GM20431 (cell line): ENCODE measurements at regions not wholly inside any gene's neighbourhood (a gene's known extent, or its start where the extent isn't known, plus 50 kb on each side); places are given as distances from the start of the nearest gene placed in this dataset.

Experiments
- in situ Hi-C: fragments of 300-500 bp; cut with MseI, MboI; formaldehyde crosslinking; loops from one replicate; pipeline ENCODE4 v1.15.0; 2020; ENCODE audit warnings: low sequenced_read_pairs; ENCODE audit not compliant: unreplicated experiment

GRCh38 chr16:11465675-11466074 lies 120.4 kb downstream of the RMI2 start:
- in situ Hi-C loops: no loop called here

GRCh38 chr16:11470676-11471415 lies 115.9 kb downstream of the LITAF start:
- in situ Hi-C loops: no loop called here

- in situ Hi-C loops: no loop called here
Measured at GRCh38 chr16:11471548-11471947, 115.2 kb downstream of the LITAF start.

- in situ Hi-C loops: no loop called here
Measured at GRCh38 chr16:11472410-11472809, 114.3 kb downstream of the LITAF start.

GRCh38 chr16:11472851-11473250 lies 113.9 kb downstream of the LITAF start:
- in situ Hi-C loops: no loop called here

- in situ Hi-C loops: no loop called here
Measured at GRCh38 chr16:11473728-11474127, 113.0 kb downstream of the LITAF start.

GRCh38 chr16:11474617-11475291 lies 112.0 kb downstream of the LITAF start:
- in situ Hi-C loops: no loop called here

GRCh38 chr16:11475896-11476630 lies 110.7 kb downstream of the LITAF start:
- in situ Hi-C loops: no loop called here

- in situ Hi-C loops: no loop called here
Measured at GRCh38 chr16:11476676-11477075, 110.0 kb downstream of the LITAF start.

GRCh38 chr16:11478431-11479119 lies 108.1 kb downstream of the LITAF start:
- in situ Hi-C loops: no loop called here

GRCh38 chr16:11479916-11480315 lies 106.8 kb downstream of the LITAF start:
- in situ Hi-C loops: no loop called here

GRCh38 chr16:11480634-11481033 lies 106.1 kb downstream of the LITAF start:
- in situ Hi-C loops: no loop called here

- in situ Hi-C loops: no loop called here
Measured at GRCh38 chr16:11481987-11482386, 104.7 kb downstream of the LITAF start.

GRCh38 chr16:11482946-11483748 lies 103.6 kb downstream of the LITAF start:
- in situ Hi-C loops: no loop called here

GRCh38 chr16:11484691-11485258 lies 101.9 kb downstream of the LITAF start:
- in situ Hi-C loops: no loop called here

- in situ Hi-C loops: no loop called here
Measured at GRCh38 chr16:11485676-11486075, 101.0 kb downstream of the LITAF start.

GRCh38 chr16:11487289-11487688 lies 99.4 kb downstream of the LITAF start:
- in situ Hi-C loops: no loop called here

GRCh38 chr16:11488304-11488703 lies 98.4 kb downstream of the LITAF start:
- in situ Hi-C loops: no loop called here

- in situ Hi-C loops: no loop called here
Measured at GRCh38 chr16:11491524-11491923, 95.2 kb downstream of the LITAF start.
